ENCODE measurements at regions not wholly inside any gene's neighbourhood (a gene's known extent, or its start where the extent isn't known, plus 50 kb on each side); places are given as distances from the start of the nearest gene placed in this dataset.
"Not testable (repeated sequence)": the region's sequence is repeated elsewhere in the genome, so short reads cannot be mapped to it uniquely, and the experiment has no call there.

- FAIRE-seq, result no peak
- TF ChIP-seq TAF1 (IDR thresholded peaks at IDR 0.05; ENCODE audit: low read depth, low read length) (no peak), POLR2A (IDR thresholded peaks at IDR 0.05; ENCODE audit: low read depth, low read length) (no peak), SPI1 (IDR thresholded peaks at IDR 0.05; ENCODE audit: low read depth, low read length) (no peak), POLR2AphosphoS5 (IDR thresholded peaks at IDR 0.05; ENCODE audit: low read depth, low read length) (no peak), PAX5 (IDR thresholded peaks at IDR 0.05; ENCODE audit: insufficient read depth, low read length, severe bottlenecking) (no peak), POU2F2 (IDR thresholded peaks at IDR 0.05; ENCODE audit: low read depth, low read length) (no peak)
- DNase-seq (ENCODE audit: insufficient read length, low spot score), result no peak
These were observed 127.7 kb downstream of the BRD1 start for GRCh38 chr22:49699928-49700498.

GRCh38 chr22:49699476-49699875, 128.2 kb downstream of the BRD1 start:
- TF ChIP-seq PAX5 (IDR thresholded peaks at IDR 0.05; ENCODE audit: insufficient read depth, low read length, severe bottlenecking) (no peak), POLR2AphosphoS5 (IDR thresholded peaks at IDR 0.05; ENCODE audit: low read depth, low read length) (no peak), TAF1 (IDR thresholded peaks at IDR 0.05; ENCODE audit: low read depth, low read length) (no peak), SPI1 (IDR thresholded peaks at IDR 0.05; ENCODE audit: low read depth, low read length) (no peak), POU2F2 (IDR thresholded peaks at IDR 0.05; ENCODE audit: low read depth, low read length) (no peak), POLR2A (IDR thresholded peaks at IDR 0.05; ENCODE audit: low read depth, low read length) (no peak)
- no peak for FAIRE-seq
- DNase-seq (ENCODE audit: insufficient read length, low spot score), result no peak

GRCh38 chr22:49698616-49699015, 129.1 kb downstream of the BRD1 start:
- DNase-seq (ENCODE audit: insufficient read length, low spot score); FAIRE-seq: not testable (repeated sequence)

GRCh38 chr22:49697047-49697446, 130.6 kb downstream of the BRD1 start:
- no peak for DNase-seq (ENCODE audit: insufficient read length, low spot score)
- TF ChIP-seq POLR2A (IDR thresholded peaks at IDR 0.05; ENCODE audit: low read depth, low read length) (no peak), PAX5 (IDR thresholded peaks at IDR 0.05; ENCODE audit: insufficient read depth, low read length, severe bottlenecking) (no peak), TAF1 (IDR thresholded peaks at IDR 0.05; ENCODE audit: low read depth, low read length) (no peak), POLR2AphosphoS5 (IDR thresholded peaks at IDR 0.05; ENCODE audit: low read depth, low read length) (no peak), POU2F2 (IDR thresholded peaks at IDR 0.05; ENCODE audit: low read depth, low read length) (no peak), SPI1 (IDR thresholded peaks at IDR 0.05; ENCODE audit: low read depth, low read length) (no peak)
- FAIRE-seq, result no peak

- no peak for DNase-seq (ENCODE audit: insufficient read length, low spot score)
- no peak for TF ChIP-seq PAX5 (IDR thresholded peaks at IDR 0.05; ENCODE audit: insufficient read depth, low read length, severe bottlenecking)
- no peak for TF ChIP-seq POLR2AphosphoS5 (IDR thresholded peaks at IDR 0.05; ENCODE audit: low read depth, low read length)
- no peak for TF ChIP-seq POLR2A (IDR thresholded peaks at IDR 0.05; ENCODE audit: low read depth, low read length)
- TF ChIP-seq POU2F2 (IDR thresholded peaks at IDR 0.05; ENCODE audit: low read depth, low read length), result no peak
- TF ChIP-seq SPI1 (IDR thresholded peaks at IDR 0.05; ENCODE audit: low read depth, low read length), result no peak
- no peak for TF ChIP-seq TAF1 (IDR thresholded peaks at IDR 0.05; ENCODE audit: low read depth, low read length)
- no peak for FAIRE-seq
These were observed 133.0 kb downstream of the BRD1 start for GRCh38 chr22:49694462-49695260.

- no peak for DNase-seq (ENCODE audit: insufficient read length, low spot score)
- no peak for FAIRE-seq
- TF ChIP-seq PAX5 (IDR thresholded peaks at IDR 0.05; ENCODE audit: insufficient read depth, low read length, severe bottlenecking) (no peak), POU2F2 (IDR thresholded peaks at IDR 0.05; ENCODE audit: low read depth, low read length) (no peak), SPI1 (IDR thresholded peaks at IDR 0.05; ENCODE audit: low read depth, low read length) (no peak), TAF1 (IDR thresholded peaks at IDR 0.05; ENCODE audit: low read depth, low read length) (no peak), POLR2AphosphoS5 (IDR thresholded peaks at IDR 0.05; ENCODE audit: low read depth, low read length) (no peak), POLR2A (IDR thresholded peaks at IDR 0.05; ENCODE audit: low read depth, low read length) (no peak)
These were observed 133.8 kb downstream of the BRD1 start for GRCh38 chr22:49693848-49694247.

- no peak for TF ChIP-seq SPI1 (IDR thresholded peaks at IDR 0.05; ENCODE audit: low read depth, low read length)
- no peak for FAIRE-seq
- no peak for DNase-seq (ENCODE audit: insufficient read length, low spot score)
These were observed 134.3 kb downstream of the BRD1 start for GRCh38 chr22:49693416-49693815.

- DNase-seq (ENCODE audit: insufficient read length, low spot score) (no peak), FAIRE-seq (no peak)
- TF ChIP-seq POLR2A (IDR thresholded peaks at IDR 0.05; ENCODE audit: low read depth, low read length) (no peak), POLR2AphosphoS5 (IDR thresholded peaks at IDR 0.05; ENCODE audit: low read depth, low read length) (no peak), POU2F2 (IDR thresholded peaks at IDR 0.05; ENCODE audit: low read depth, low read length) (no peak), PAX5 (IDR thresholded peaks at IDR 0.05; ENCODE audit: insufficient read depth, low read length, severe bottlenecking) (no peak), SPI1 (IDR thresholded peaks at IDR 0.05; ENCODE audit: low read depth, low read length) (no peak), TAF1 (IDR thresholded peaks at IDR 0.05; ENCODE audit: low read depth, low read length) (no peak)
These were observed 135.0 kb downstream of the BRD1 start for GRCh38 chr22:49692499-49693225.

- FAIRE-seq (no peak), DNase-seq (ENCODE audit: insufficient read length, low spot score) (no peak)
- no peak for TF ChIP-seq SPI1 (IDR thresholded peaks at IDR 0.05; ENCODE audit: low read depth, low read length)
- no peak for TF ChIP-seq POU2F2 (IDR thresholded peaks at IDR 0.05; ENCODE audit: low read depth, low read length)
- TF ChIP-seq POLR2AphosphoS5 (IDR thresholded peaks at IDR 0.05; ENCODE audit: low read depth, low read length), result no peak
- TF ChIP-seq TAF1 (IDR thresholded peaks at IDR 0.05; ENCODE audit: low read depth, low read length), result no peak
- TF ChIP-seq POLR2A (IDR thresholded peaks at IDR 0.05; ENCODE audit: low read depth, low read length), result no peak
- TF ChIP-seq PAX5 (IDR thresholded peaks at IDR 0.05; ENCODE audit: insufficient read depth, low read length, severe bottlenecking), result no peak
These were observed 136.4 kb downstream of the BRD1 start for GRCh38 chr22:49691256-49691655.

Data from GM12891 (cell line).